A549 (cell line): ENCODE measurements at regions not wholly inside any gene's neighbourhood (a gene's known extent, or its start where the extent isn't known, plus 50 kb on each side); places are given as distances from the start of the nearest gene placed in this dataset.

Experiments
- BCL3 ChIP-seq: fragments of >200 bp; sonication (Bioruptor Twin); formaldehyde crosslinking; IDR thresholded peaks from 3 replicates; pipeline ENCODE4 v1.6.1; 2016
- BHLHE40 ChIP-seq: IDR thresholded peaks from 2 replicates; pipeline ENCODE4 v1.6.1; 2012; ENCODE audit warnings: low read depth, low read length, inconsistent platforms
- CTCF ChIP-seq: fragments of >200 bp; sonication (Bioruptor Twin); formaldehyde crosslinking; IDR thresholded peaks from 3 replicates; pipeline ENCODE4 v1.5.1; 2016
- EP300 ChIP-seq, 2 experiments: fragments of >200 bp; sonication (Bioruptor Twin); formaldehyde crosslinking; IDR thresholded peaks; 2 replicates in 1 of 2; 3 replicates in 1 of 2; pipeline ENCODE4 v1.6.1; 2016 to 2017
- GATA3 ChIP-seq: IDR thresholded peaks from 2 replicates; pipeline ENCODE4 v1.6.1; 2012; ENCODE audit warnings: borderline replicate concordance
- HMGXB4 ChIP-seq: fragments of 250-450 bp; sonication (Bioruptor Pico); IDR thresholded peaks from 2 replicates; pipeline ENCODE4 v1.5.0; 2021; ENCODE audit warnings: mild to moderate bottlenecking, moderate library complexity, borderline replicate concordance
- MAFK ChIP-seq: fragments of 450-650 bp; IDR thresholded peaks from 2 replicates; pipeline ENCODE4 v1.6.1; 2014; ENCODE audit not compliant: partially characterized antibody
- MAX ChIP-seq: IDR thresholded peaks from 2 replicates; pipeline ENCODE4 v1.6.1; 2012
- POLR2A ChIP-seq: IDR thresholded peaks from 2 replicates; pipeline ENCODE4 v1.6.1; 2012; ENCODE audit warnings: mild to moderate bottlenecking, low read length
- POLR2AphosphoS2 ChIP-seq: conservative IDR thresholded peaks from 2 replicates; pipeline ENCODE4 v1.6.1; 2012; ENCODE audit warnings: low read length, improper control_type of control experiment, inconsistent platforms
- RAD21 ChIP-seq, 2 experiments: fragments of >200 bp in 1 of 2; sonication (Bioruptor Twin) in 1 of 2; formaldehyde crosslinking in 1 of 2; IDR thresholded peaks in 1 of 2; conservative IDR thresholded peaks in 1 of 2; 2 replicates in 1 of 2; 3 replicates in 1 of 2; pipeline ENCODE4 v1.6.1; 2012 to 2018; ENCODE audit warnings: inconsistent platforms in 1 of 2
- REST ChIP-seq: fragments of 200-600 bp; sonication (generic); IDR thresholded peaks from 2 replicates; pipeline ENCODE4 v1.6.1; 2016; ENCODE audit warnings: antibody characterized with exemption, mild to moderate bottlenecking, moderate library complexity
- USF2 ChIP-seq: fragments of 450-650 bp; IDR thresholded peaks from 2 replicates; pipeline ENCODE4 v1.6.1; 2014; ENCODE audit warnings: antibody characterized with exemption

GRCh38 chr14:75361041-75361440 lies 66.8 kb upstream of the JDP2 start:
- no peak for TF ChIP-seq HMGXB4 (CRISPR knock-in tag)
- no peak for TF ChIP-seq EP300 (IDR thresholded peaks at IDR 0.05)
- TF ChIP-seq CTCF, result no peak
- TF ChIP-seq POLR2A, result no peak
- no peak for TF ChIP-seq BCL3
- no peak for TF ChIP-seq RAD21 (conservative IDR thresholded peaks at IDR 0.05 in 1 of 2, IDR thresholded peaks at IDR 0.05 in 1 of 2)
- TF ChIP-seq POLR2AphosphoS2, result no peak
- TF ChIP-seq GATA3, result no peak
- TF ChIP-seq MAFK, result no peak
- no peak for TF ChIP-seq MAX
- no peak for TF ChIP-seq BHLHE40
- TF ChIP-seq USF2, result no peak
- no peak for TF ChIP-seq REST
